Neural cell (in vitro differentiated cells): ENCODE measurements at regions not wholly inside any gene's neighbourhood (a gene's known extent, or its start where the extent isn't known, plus 50 kb on each side); places are given as distances from the start of the nearest gene placed in this dataset.

ENCODE experiments used
- CTCF ChIP-seq: fragments of 450-650 bp; IDR thresholded peaks from 2 replicates; pipeline ENCODE4 v1.5.1; 2014; ENCODE audit warnings: antibody characterized with exemption, mild to moderate bottlenecking, moderate library complexity; ENCODE audit not compliant: poor library complexity, severe bottlenecking
- RAD21 ChIP-seq: fragments of 450-650 bp; conservative IDR thresholded peaks from 2 replicates; pipeline ENCODE4 v1.6.1; 2014; ENCODE audit warnings: antibody characterized with exemption, mild to moderate bottlenecking, moderate library complexity
- TAF1 ChIP-seq: IDR thresholded peaks from 2 replicates; pipeline ENCODE4 v1.6.1; 2012; ENCODE audit warnings: low read depth

GRCh38 chr11:134841411-134841810, 429.4 kb upstream of the B3GAT1 start:
- TF ChIP-seq TAF1, result no peak
- TF ChIP-seq CTCF, result no peak
- no peak for TF ChIP-seq RAD21
